ACC112 (cell line): ENCODE measurements at regions not wholly inside any gene's neighbourhood (a gene's known extent, or its start where the extent isn't known, plus 50 kb on each side); places are given as distances from the start of the nearest gene placed in this dataset.
"Not testable (repeated sequence)": the region's sequence is repeated elsewhere in the genome, so short reads cannot be mapped to it uniquely, and the experiment has no call there.

Experiments used
- H2AFZ ChIP-seq: fragments of 200-600 bp; sonication (generic); one replicate; pipeline ENCODE4 v1.6.0; 2017; ENCODE audit warnings: antibody characterized with exemption, low read length; ENCODE audit not compliant: unreplicated experiment
- H3K27ac ChIP-seq: fragments of 200-600 bp; sonication (generic); 2 replicates; pipeline ENCODE4 v1.5.1; 2014; ENCODE audit warnings: low read depth, mild to moderate bottlenecking, antibody characterized with exemption, low read length, moderate library complexity
- H3K27me3 ChIP-seq: fragments of 200-600 bp; sonication (generic); 2 replicates; pipeline ENCODE4 v1.6.1; 2014; ENCODE audit warnings: mild to moderate bottlenecking, antibody characterized with exemption, low read length, moderate library complexity, mixed read lengths; ENCODE audit not compliant: insufficient read depth
- H3K36me3 ChIP-seq: fragments of 200-600 bp; sonication (generic); 2 replicates; pipeline ENCODE4 v1.6.1; 2016; ENCODE audit warnings: mild to moderate bottlenecking, antibody characterized with exemption, low read length, moderate library complexity, mixed read lengths; ENCODE audit not compliant: insufficient read depth
- H3K4me1 ChIP-seq: fragments of 200-600 bp; sonication (generic); one replicate; pipeline ENCODE4 v1.6.1; 2016; ENCODE audit warnings: low read length, mixed read lengths; ENCODE audit not compliant: insufficient read depth, unreplicated experiment, control insufficient read depth
- H3K4me3 ChIP-seq: fragments of 200-600 bp; sonication (generic); 2 replicates; pipeline ENCODE4 v1.5.1; 2014; ENCODE audit warnings: mild to moderate bottlenecking, low read depth, low read length
- H3K79me2 ChIP-seq: fragments of 200-600 bp; sonication (generic); one replicate; pipeline ENCODE4 v1.6.0; 2016; ENCODE audit warnings: low read length; ENCODE audit not compliant: control insufficient read depth, unreplicated experiment, insufficient read depth

- H3K36me3 ChIP-seq, H3K4me3 ChIP-seq: not testable (repeated sequence)
These were observed 683.3 kb downstream of the REEP3 start for GRCh38 chr10:64204504-64204903.

DNA sequence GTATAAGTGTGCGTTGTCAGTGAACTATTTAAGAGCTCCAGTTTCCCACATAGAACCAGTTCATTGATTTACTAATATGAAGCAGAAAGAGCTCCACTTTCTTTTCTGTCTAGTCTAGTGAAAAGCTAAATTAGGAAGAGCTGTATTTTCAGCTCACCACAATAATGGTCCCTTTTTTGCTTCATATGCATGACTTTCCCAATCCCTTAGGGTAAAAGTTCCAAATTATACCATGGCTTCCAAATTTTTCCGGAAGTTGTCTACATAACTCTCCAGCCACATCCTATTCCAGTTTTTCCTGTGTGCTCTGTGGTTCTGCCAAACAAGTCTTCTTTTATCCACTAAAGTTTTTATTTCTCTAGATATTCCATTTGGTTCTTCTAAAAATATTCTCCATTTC, 685.2 kb downstream of the REEP3 start:
- no peaks in the 10 kb centered on the region for H3K4me1 ChIP-seq
- H3K27me3 ChIP-seq, result no peaks in the 10 kb centered on the region
- H3K79me2 ChIP-seq, result no peaks in the 10 kb centered on the region
- no peak overlapping the region for H3K4me3 ChIP-seq
- no peak overlapping the region for H3K27ac ChIP-seq
- no peak overlapping the region for H2AFZ ChIP-seq
- no peaks in the 10 kb centered on the region for H3K36me3 ChIP-seq

More at GRCh38 chr10:64204504-64204903, 683.3 kb downstream of the REEP3 start:
- H3K4me1 ChIP-seq, H3K79me2 ChIP-seq, H2AFZ ChIP-seq, H3K27ac ChIP-seq, H3K27me3 ChIP-seq: not testable (repeated sequence)

DNA sequence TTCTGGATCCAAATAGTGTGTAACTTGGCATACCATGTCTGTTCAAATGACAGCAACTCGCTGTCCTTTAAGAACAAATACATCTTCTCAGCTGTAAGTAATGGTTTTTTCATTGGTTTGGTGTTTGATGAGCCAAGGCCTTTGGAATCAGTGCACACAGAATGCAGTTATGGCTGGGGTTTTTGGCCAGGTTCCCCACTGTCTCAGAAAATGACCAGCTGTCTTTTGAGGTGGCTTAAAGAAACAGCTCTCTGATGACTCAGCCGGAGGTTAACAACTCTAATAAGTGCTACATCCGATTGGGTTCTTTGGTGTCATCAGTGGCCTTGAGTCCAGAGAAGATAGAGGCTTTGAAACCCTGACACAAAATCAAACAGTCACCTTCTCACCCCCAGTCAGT, 688.4 kb downstream of the REEP3 start:
- Histone ChIP-seq H3K36me3 (no peaks in the 10 kb centered on the region), H3K27me3 (no peaks in the 10 kb centered on the region), H3K4me3 (no peak overlapping the region), H3K27ac (no peak overlapping the region), H3K79me2 (no peaks in the 10 kb centered on the region), H3K4me1 (no peaks in the 10 kb centered on the region), H2AFZ (no peak overlapping the region)

GRCh38 chr10:64210211-64210610, 689.0 kb downstream of the REEP3 start:
- no peak overlapping the region for H2AFZ ChIP-seq
- no peaks in the 10 kb centered on the region for H3K79me2 ChIP-seq
- H3K36me3 ChIP-seq, result no peaks in the 10 kb centered on the region
- H3K4me1 ChIP-seq, result no peaks in the 10 kb centered on the region
- H3K27me3 ChIP-seq, result no peaks in the 10 kb centered on the region
- H3K27ac ChIP-seq, result no peak overlapping the region
- H3K4me3 ChIP-seq, result no peak overlapping the region

- Histone ChIP-seq H3K27ac (no peak overlapping the region), H3K4me3 (no peak overlapping the region), H3K27me3 (no peaks in the 10 kb centered on the region), H3K79me2 (no peaks in the 10 kb centered on the region), H3K4me1 (no peaks in the 10 kb centered on the region), H3K36me3 (no peaks in the 10 kb centered on the region), H2AFZ (no peak overlapping the region)
These were observed 690.3 kb downstream of the REEP3 start for GRCh38 chr10:64211466-64211865.

DNA sequence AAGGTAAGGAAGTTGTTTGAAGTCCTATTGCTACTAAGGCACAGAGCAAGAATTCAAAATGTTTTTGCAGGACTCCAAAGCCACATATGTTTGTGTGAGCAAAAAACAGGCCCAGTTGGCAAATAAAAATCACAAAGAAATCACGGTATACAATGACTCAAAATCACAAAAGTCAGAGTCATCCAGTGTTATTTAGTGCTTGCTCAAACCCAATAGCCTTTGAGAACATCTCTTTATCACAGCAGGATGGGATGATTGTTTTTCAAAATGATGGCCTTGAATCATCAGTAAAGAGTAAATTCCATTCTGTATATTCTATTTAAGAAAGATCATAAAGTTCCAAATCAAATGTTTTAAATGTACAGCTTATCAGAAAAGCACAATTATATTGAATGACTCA, 693.9 kb downstream of the REEP3 start:
- Histone ChIP-seq H3K4me3 (no peak overlapping the region), H3K79me2 (no peaks in the 10 kb centered on the region), H3K36me3 (no peaks in the 10 kb centered on the region), H3K27ac (no peak overlapping the region), H2AFZ (no peak overlapping the region), H3K27me3 (no peaks in the 10 kb centered on the region), H3K4me1 (no peaks in the 10 kb centered on the region)

DNA sequence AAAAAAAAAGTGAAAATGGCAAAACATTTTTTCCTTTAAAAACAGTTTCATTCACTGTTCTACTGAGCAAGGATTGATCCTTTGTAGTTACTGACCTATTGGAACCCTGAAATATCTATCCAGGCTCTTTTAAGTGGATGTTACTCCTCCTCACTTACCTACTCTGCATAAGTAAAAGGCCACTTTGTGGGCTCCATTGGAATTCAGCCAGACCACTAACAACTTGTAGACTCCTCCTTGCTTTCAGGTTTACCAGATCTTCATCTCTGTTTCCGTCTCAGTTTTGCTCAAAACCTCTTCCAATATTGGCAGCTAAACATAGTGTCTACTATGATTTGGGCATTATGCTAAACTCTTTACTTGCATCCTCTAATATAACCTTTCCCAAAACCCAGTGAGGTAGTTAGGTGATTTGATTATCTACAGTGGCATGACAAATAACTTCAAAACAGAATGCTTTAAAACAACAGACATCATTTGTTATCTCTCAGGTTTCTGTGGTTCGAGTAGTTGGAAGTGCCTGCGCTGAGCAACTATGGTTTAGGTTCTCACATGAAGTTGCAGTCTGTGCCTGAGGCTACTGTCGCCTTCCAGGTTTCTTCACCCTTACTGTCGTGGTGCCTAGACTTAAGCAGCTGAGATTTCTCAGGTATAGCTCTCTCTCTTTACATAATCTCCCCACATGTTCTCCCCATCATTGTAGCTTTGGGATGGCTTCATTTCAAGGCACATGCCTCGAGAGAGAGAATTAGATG, 698.2 kb downstream of the REEP3 start:
- Histone ChIP-seq H3K79me2 (no peaks in the 10 kb centered on the region), H3K27me3 (no peaks in the 10 kb centered on the region), H2AFZ (no peak overlapping the region), H3K36me3 (no peaks in the 10 kb centered on the region), H3K4me3 (no peak overlapping the region), H3K4me1 (no peaks in the 10 kb centered on the region), H3K27ac (no peak overlapping the region)

- H3K36me3 ChIP-seq, result no peaks in the 10 kb centered on the region
- H3K27ac ChIP-seq, result no peak overlapping the region
- H3K79me2 ChIP-seq, result no peaks in the 10 kb centered on the region
- no peak overlapping the region for H2AFZ ChIP-seq
- no peak overlapping the region for H3K4me3 ChIP-seq
- H3K27me3 ChIP-seq, result no peaks in the 10 kb centered on the region
- no peaks in the 10 kb centered on the region for H3K4me1 ChIP-seq
These were observed 713.3 kb downstream of the REEP3 start for GRCh38 chr10:64234489-64234888.

GRCh38 chr10:64257704-64258103, 736.5 kb downstream of the REEP3 start:
- no peaks in the 10 kb centered on the region for H3K36me3 ChIP-seq
- no peaks in the 10 kb centered on the region for H3K27me3 ChIP-seq

DNA sequence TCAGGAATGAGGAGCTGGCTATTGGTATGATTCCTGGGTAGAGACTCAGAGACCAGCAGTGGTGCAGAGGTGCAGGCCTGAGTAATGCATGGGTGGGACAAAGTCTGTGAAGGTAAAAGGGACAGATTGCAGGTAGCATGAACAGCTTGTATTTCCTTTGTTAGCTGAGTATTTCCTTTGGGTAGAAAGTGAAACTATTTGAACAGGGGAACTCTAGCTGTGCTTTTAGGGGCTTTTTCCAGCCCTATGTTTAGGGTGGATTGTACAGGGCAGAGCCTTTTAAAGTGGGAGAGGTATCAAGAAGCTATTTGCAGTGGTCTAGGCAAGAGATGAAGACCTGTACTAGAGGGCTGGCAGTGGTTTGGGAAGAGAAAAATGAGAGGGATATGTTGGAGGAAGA, 739.9 kb downstream of the REEP3 start:
- H3K36me3 ChIP-seq, result no peaks in the 10 kb centered on the region
- no peaks in the 10 kb centered on the region for H3K79me2 ChIP-seq
- H2AFZ ChIP-seq, result no peak overlapping the region
- H3K4me3 ChIP-seq, result no peak overlapping the region
- H3K4me1 ChIP-seq, result no peaks in the 10 kb centered on the region
- no peaks in the 10 kb centered on the region for H3K27me3 ChIP-seq
- H3K27ac ChIP-seq, result no peak overlapping the region

More at GRCh38 chr10:64257704-64258103, 736.5 kb downstream of the REEP3 start:
- H3K4me3 ChIP-seq, result no peak overlapping the region
- no peak overlapping the region for H2AFZ ChIP-seq
- no peaks in the 10 kb centered on the region for H3K79me2 ChIP-seq
- no peak overlapping the region for H3K27ac ChIP-seq
- H3K4me1 ChIP-seq, result no peaks in the 10 kb centered on the region

DNA sequence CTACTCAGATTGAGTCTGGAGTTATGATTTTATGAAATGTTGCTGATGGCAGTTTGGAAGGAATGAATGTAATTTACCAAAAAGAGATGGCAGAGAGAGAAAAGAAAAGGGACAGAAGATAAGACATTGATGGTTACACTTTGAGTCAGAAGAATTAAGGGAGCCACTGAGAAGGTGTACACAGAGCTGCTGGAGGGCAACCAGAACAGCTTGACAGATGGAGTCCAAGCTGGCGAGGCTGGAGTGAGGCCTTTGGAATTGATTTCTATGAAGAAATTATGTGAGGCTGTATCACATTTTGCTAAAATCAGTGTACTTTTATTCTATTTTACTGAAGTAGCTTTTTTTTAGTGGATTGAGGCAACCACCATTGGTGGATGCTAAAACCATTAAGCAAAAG, 740.5 kb downstream of the REEP3 start:
- H3K4me1 ChIP-seq, result no peaks in the 10 kb centered on the region
- no peaks in the 10 kb centered on the region for H3K79me2 ChIP-seq
- no peaks in the 10 kb centered on the region for H3K27me3 ChIP-seq
- no peak overlapping the region for H3K27ac ChIP-seq
- no peak overlapping the region for H2AFZ ChIP-seq
- H3K36me3 ChIP-seq, result no peaks in the 10 kb centered on the region
- no peak overlapping the region for H3K4me3 ChIP-seq
